KMS-11 (cell line): ENCODE measurements at regions not wholly inside any gene's neighbourhood (a gene's known extent, or its start where the extent isn't known, plus 50 kb on each side); places are given as distances from the start of the nearest gene placed in this dataset.

ENCODE experiments used
- H2AFZ ChIP-seq: fragments of 200-600 bp; sonication (generic); 2 replicates; pipeline ENCODE4 v1.6.1; 2016; ENCODE audit warnings: antibody characterized with exemption, mixed run types, low read depth
- H3K27ac ChIP-seq: fragments of 200-600 bp; sonication (generic); 2 replicates; pipeline ENCODE4 v1.6.1; 2016; ENCODE audit warnings: mild to moderate bottlenecking, mixed run types
- H3K27me3 ChIP-seq: fragments of 200-600 bp; sonication (generic); 2 replicates; pipeline ENCODE4 v1.6.1; 2017; ENCODE audit warnings: mild to moderate bottlenecking, low read depth, mixed run types, moderate library complexity; ENCODE audit not compliant: insufficient read depth
- H3K36me3 ChIP-seq: fragments of 200-600 bp; sonication (generic); 2 replicates; pipeline ENCODE4 v1.6.1; 2017; ENCODE audit warnings: mild to moderate bottlenecking, mixed run types; ENCODE audit not compliant: insufficient read depth
- H3K4me1 ChIP-seq: fragments of 200-600 bp; sonication (generic); 2 replicates; pipeline ENCODE4 v1.6.1; 2016; ENCODE audit warnings: mild to moderate bottlenecking, low read depth, mixed run types; ENCODE audit not compliant: poor library complexity, severe bottlenecking
- H3K4me2 ChIP-seq: fragments of 200-600 bp; sonication (generic); 2 replicates; pipeline ENCODE4 v1.7.0; 2016; ENCODE audit warnings: mild to moderate bottlenecking, mixed run types
- H3K4me3 ChIP-seq: fragments of 200-600 bp; sonication (generic); IDR thresholded peaks from 2 replicates; pipeline ENCODE4 v1.6.1; 2017; ENCODE audit warnings: low read depth, low read length, mixed read lengths; ENCODE audit not compliant: insufficient read depth
- H3K79me2 ChIP-seq: fragments of 200-600 bp; sonication (generic); 2 replicates; pipeline ENCODE4 v1.6.1; 2016; ENCODE audit warnings: low read depth, mixed run types; ENCODE audit not compliant: insufficient read depth
- H3K9ac ChIP-seq: fragments of 200-600 bp; sonication (generic); 2 replicates; pipeline ENCODE4 v1.6.1; 2016; ENCODE audit warnings: mild to moderate bottlenecking, mixed run types
- H4K20me1 ChIP-seq: fragments of 200-600 bp; sonication (generic); 2 replicates; pipeline ENCODE4 v1.6.1; 2016; ENCODE audit warnings: mild to moderate bottlenecking, mixed run types; ENCODE audit not compliant: insufficient read depth
- CTCF ChIP-seq: fragments of 200-600 bp; sonication (generic); conservative IDR thresholded peaks from 2 replicates; pipeline ENCODE4 v1.6.1; 2017; ENCODE audit warnings: low read depth, mild to moderate bottlenecking, antibody characterized with exemption, low read length, moderate library complexity, mixed read lengths

- Histone ChIP-seq H3K27ac (no peak overlapping the region), H3K27me3 (no peaks in the 10 kb centered on the region), H3K4me3 (no peak overlapping the region), H3K36me3 (no peaks in the 10 kb centered on the region), H3K9ac (no peak overlapping the region), H3K4me1 (no peaks in the 10 kb centered on the region), H2AFZ (no peak overlapping the region), H3K79me2 (no peaks in the 10 kb centered on the region), H3K4me2 (no peak overlapping the region), H4K20me1 (no peaks in the 10 kb centered on the region)
- TF ChIP-seq CTCF, result no peak
Measured at GRCh38 chr7:33854178-33854577, 51.2 kb upstream of the BMPER start.

- Histone ChIP-seq H3K9ac (no peak overlapping the region), H3K79me2 (no peaks in the 10 kb centered on the region), H3K27me3 (no peaks in the 10 kb centered on the region), H3K4me1 (no peaks in the 10 kb centered on the region), H3K27ac (no peak overlapping the region), H2AFZ (no peak overlapping the region), H4K20me1 (no peaks in the 10 kb centered on the region), H3K4me2 (no peak overlapping the region), H3K36me3 (no peaks in the 10 kb centered on the region), H3K4me3 (no peak overlapping the region)
- TF ChIP-seq CTCF, result no peak
Measured at GRCh38 chr7:33854801-33855350, 50.5 kb upstream of the BMPER start.
